ENCODE measurements at regions not wholly inside any gene's neighbourhood (a gene's known extent, or its start where the extent isn't known, plus 50 kb on each side); places are given as distances from the start of the nearest gene placed in this dataset.
"Not testable (repeated sequence)": the region's sequence is repeated elsewhere in the genome, so short reads cannot be mapped to it uniquely, and the experiment has no call there.

GRCh38 chr2:34899079-34899478 lies 1300.0 kb upstream of the FAM98A start:
- DNase-seq, result no peak

GRCh38 chr2:34892766-34893165 lies 1293.7 kb upstream of the FAM98A start:
- DNase-seq, result no peak

- DNase-seq, result no peak
These were observed 1293.2 kb upstream of the FAM98A start for GRCh38 chr2:34892256-34892655.

GRCh38 chr2:34875091-34875745 lies 1276.1 kb upstream of the FAM98A start:
- no peak for DNase-seq

- DNase-seq, result no peak
These were observed 1254.5 kb upstream of the FAM98A start for GRCh38 chr2:34853646-34854045.

GRCh38 chr2:34851804-34852203 lies 1252.7 kb upstream of the FAM98A start:
- DNase-seq, result no peak

GRCh38 chr2:34849827-34850226 lies 1250.7 kb upstream of the FAM98A start:
- DNase-seq, result no peak

GRCh38 chr2:34848691-34849090 lies 1249.6 kb upstream of the FAM98A start:
- no peak for DNase-seq

- DNase-seq, result no peak
These were observed 1249.0 kb upstream of the FAM98A start for GRCh38 chr2:34848132-34848531.

- no peak for DNase-seq
These were observed 1245.5 kb upstream of the FAM98A start for GRCh38 chr2:34844629-34845028.

- DNase-seq, result no peak
These were observed 1239.3 kb upstream of the FAM98A start for GRCh38 chr2:34838408-34838807.

- DNase-seq, result no peak
These were observed 1237.3 kb upstream of the FAM98A start for GRCh38 chr2:34836361-34836760.

GRCh38 chr2:34831096-34831495 lies 1232.0 kb upstream of the FAM98A start:
- DNase-seq, result no peak

- DNase-seq, result no peak
These were observed 1229.4 kb upstream of the FAM98A start for GRCh38 chr2:34828481-34828880.

GRCh38 chr2:34827398-34827797 lies 1228.3 kb upstream of the FAM98A start:
- no peak for DNase-seq

GRCh38 chr2:34825686-34826085 lies 1226.6 kb upstream of the FAM98A start:
- no peak for DNase-seq

GRCh38 chr2:34822616-34823015 lies 1223.5 kb upstream of the FAM98A start:
- no peak for DNase-seq

GRCh38 chr2:34815052-34815741 lies 1216.1 kb upstream of the FAM98A start:
- no peak for DNase-seq

- no peak for DNase-seq
These were observed 1211.4 kb upstream of the FAM98A start for GRCh38 chr2:34810456-34810855.

- no peak for DNase-seq
These were observed 1209.3 kb upstream of the FAM98A start for GRCh38 chr2:34808426-34808825.

GRCh38 chr2:34806891-34807290 lies 1207.8 kb upstream of the FAM98A start:
- no peak for DNase-seq

GRCh38 chr2:34806396-34806795 lies 1207.3 kb upstream of the FAM98A start:
- no peak for DNase-seq

- DNase-seq, result no peak
These were observed 1200.5 kb upstream of the FAM98A start for GRCh38 chr2:34799556-34799955.

GRCh38 chr2:34795586-34795985 lies 1196.5 kb upstream of the FAM98A start:
- DNase-seq, result not testable (repeated sequence)

GRCh38 chr2:34789169-34789568 lies 1190.1 kb upstream of the FAM98A start:
- DNase-seq, result no peak

Measured in activated CD4-positive, CD25-positive, alpha-beta regulatory T cell treated with anti-CD3 and anti-CD28 coated beads, Interleukin-2, amount 50 U/mL, for 72 hours (primary cell).